Tibial artery (tissue), 4 donors: ENCODE measurements at regions not wholly inside any gene's neighbourhood (a gene's known extent, or its start where the extent isn't known, plus 50 kb on each side); places are given as distances from the start of the nearest gene placed in this dataset.

ENCODE experiments used
- DNase-seq, 2 donors: peaks; one replicate each; pipeline ENCODE4 v3.0.0-alpha.2; 2019
- H3K27ac ChIP-seq, 2 donors: fragments of 200-600 bp; sonication (generic) in 1 of 2; 1 replicate in 1 of 2; 2 replicates in 1 of 2; pipeline ENCODE4 v1.5.1; 2018 to 2019; ENCODE audit warnings: mild to moderate bottlenecking in 1 of 2
- H3K27me3 ChIP-seq, 2 donors: fragments of 200-600 bp; sonication (generic) in 1 of 2; one replicate each; pipeline versions ENCODE4 v1.5.1 to v1.6.0; 2016 to 2019
- H3K36me3 ChIP-seq, 3 donors: fragments of 200-600 bp; sonication (generic) in 2 of 3; one replicate each; pipeline ENCODE4 v1.5.1; 2016 to 2019; ENCODE audit warnings: mild to moderate bottlenecking in 2 of 3
- H3K4me1 ChIP-seq, 4 donors: fragments of 200-600 bp; sonication (generic) in 2 of 4; 1 replicate in 3 of 4; 2 replicates in 1 of 4; pipeline ENCODE4 v1.5.1; 2016 to 2019
- H3K4me3 ChIP-seq, 2 donors: fragments of 200-600 bp; sonication (generic) in 1 of 2; 1 replicate in 1 of 2; 2 replicates in 1 of 2; pipeline ENCODE4 v1.5.1; 2018 to 2019; ENCODE audit warnings: mild to moderate bottlenecking in 2 of 2
- H3K9me3 ChIP-seq, 3 donors: fragments of 200-600 bp; sonication (generic) in 1 of 3; one replicate each; pipeline ENCODE4 v1.5.1; 2016 to 2019
- intact Hi-C: fragments of 100-400 bp; cut with DNase I; formaldehyde crosslinking; loops from one replicate; pipeline ENCODE4 v1.15.0; 2023; ENCODE audit warnings: low total_unique reads
- TF ChIP-seq, protein P1 (sequence below), 2 experiments: fragments of 200-600 bp in 1 of 2; fragments of 450-650 bp in 1 of 2; IDR thresholded peaks; one replicate each; pipeline ENCODE4 v1.5.1; 2017 to 2019; ENCODE audit warnings: antibody characterized with exemption in 2 of 2, mild to moderate bottlenecking in 1 of 2, moderate library complexity in 1 of 2

DNA sequence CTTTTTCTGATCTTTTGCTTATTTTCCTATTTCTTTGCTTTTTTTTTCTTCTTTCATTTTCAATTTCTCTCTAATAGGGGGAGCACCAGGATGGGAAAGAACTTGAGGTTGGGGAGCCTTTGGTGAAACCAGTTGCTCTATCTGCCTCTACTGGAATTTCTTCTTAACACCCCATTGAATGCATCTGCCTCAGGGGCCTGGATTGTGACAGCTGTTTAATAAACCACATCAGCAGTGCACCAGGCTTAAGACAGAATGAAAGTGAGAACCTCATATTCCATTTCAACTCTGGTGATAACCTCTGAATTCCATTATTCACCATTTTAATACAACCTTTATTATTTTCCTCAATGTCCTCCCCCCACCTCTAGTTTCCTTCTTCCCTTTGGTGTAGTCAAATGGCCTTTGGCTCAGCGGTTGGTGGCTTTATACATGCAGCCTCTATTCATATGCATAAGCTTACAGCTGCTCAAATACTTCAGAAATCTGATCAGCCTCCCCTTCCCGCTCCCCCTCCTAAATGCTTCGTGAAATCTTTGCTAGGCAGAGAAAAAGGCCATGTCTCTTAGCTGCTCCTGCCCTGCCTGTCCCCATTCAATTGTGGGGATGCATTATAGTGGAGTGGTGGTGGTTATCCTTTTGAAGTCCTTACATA lies 537.3 kb upstream of the PLXNA2 start:
- Histone ChIP-seq H3K27me3 (no peaks in the 10 kb centered on the region), H3K4me3 (no peak overlapping the region), H3K27ac (no peak overlapping the region), H3K9me3 (no peaks in the 10 kb centered on the region), H3K4me1 (no peaks in the 10 kb centered on the region), H3K36me3 (no peaks in the 10 kb centered on the region)
- TF ChIP-seq, protein P1, sequence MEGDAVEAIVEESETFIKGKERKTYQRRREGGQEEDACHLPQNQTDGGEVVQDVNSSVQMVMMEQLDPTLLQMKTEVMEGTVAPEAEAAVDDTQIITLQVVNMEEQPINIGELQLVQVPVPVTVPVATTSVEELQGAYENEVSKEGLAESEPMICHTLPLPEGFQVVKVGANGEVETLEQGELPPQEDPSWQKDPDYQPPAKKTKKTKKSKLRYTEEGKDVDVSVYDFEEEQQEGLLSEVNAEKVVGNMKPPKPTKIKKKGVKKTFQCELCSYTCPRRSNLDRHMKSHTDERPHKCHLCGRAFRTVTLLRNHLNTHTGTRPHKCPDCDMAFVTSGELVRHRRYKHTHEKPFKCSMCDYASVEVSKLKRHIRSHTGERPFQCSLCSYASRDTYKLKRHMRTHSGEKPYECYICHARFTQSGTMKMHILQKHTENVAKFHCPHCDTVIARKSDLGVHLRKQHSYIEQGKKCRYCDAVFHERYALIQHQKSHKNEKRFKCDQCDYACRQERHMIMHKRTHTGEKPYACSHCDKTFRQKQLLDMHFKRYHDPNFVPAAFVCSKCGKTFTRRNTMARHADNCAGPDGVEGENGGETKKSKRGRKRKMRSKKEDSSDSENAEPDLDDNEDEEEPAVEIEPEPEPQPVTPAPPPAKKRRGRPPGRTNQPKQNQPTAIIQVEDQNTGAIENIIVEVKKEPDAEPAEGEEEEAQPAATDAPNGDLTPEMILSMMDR (IDR thresholded peaks at IDR 0.05) = no peak
- intact Hi-C loops = no loop called here
- no peak for DNase-seq

DNA sequence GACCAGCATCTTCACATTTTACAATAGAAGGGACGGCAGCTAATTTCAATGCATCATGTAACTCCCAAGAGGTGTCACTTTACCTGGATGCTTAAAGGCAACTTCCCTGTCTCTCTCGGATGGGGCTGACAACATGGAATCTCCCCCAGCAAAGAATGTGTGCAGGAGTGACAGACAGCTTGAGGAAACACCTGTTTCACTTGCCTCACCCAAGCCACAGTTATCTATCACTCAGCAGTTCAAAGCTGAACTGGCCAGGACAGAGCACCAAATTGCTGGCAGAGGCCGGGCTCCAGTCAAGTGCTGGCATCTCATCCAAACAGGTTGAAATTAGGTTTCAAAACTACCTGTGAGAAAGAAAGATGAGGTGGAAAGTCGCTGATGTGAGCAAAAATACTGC lies 538.0 kb upstream of the PLXNA2 start:
- H3K27me3 ChIP-seq = no peaks in the 10 kb centered on the region
- H3K4me3 ChIP-seq = no peak overlapping the region
- H3K9me3 ChIP-seq = no peaks in the 10 kb centered on the region
- H3K27ac ChIP-seq = no peak overlapping the region
- no peaks in the 10 kb centered on the region for H3K4me1 ChIP-seq
- TF ChIP-seq, protein P1 (IDR thresholded peaks at IDR 0.05) = no peak
- DNase-seq = no peak
- intact Hi-C loops = no loop called here
- H3K36me3 ChIP-seq = no peaks in the 10 kb centered on the region

DNA sequence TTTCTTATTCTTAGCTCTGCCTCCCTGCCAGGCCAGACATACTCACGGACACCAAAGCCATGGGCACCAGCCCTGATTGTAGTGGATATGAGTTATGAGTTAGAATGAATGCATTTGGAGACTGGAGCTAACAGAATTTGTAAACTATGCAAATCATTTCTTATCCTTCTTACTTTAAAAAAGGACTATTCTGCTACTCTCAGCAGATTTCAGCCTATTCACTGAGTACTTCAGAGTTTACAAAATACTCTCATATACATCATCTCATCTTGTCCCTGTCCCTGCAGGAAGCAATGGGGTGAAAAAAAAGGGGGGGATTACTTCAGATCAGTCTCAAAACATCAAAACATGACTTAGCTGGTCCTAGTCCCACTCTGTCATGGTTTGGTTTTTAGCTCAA lies 541.4 kb upstream of the PLXNA2 start:
- no peaks in the 10 kb centered on the region for H3K36me3 ChIP-seq
- no peaks in the 10 kb centered on the region for H3K4me1 ChIP-seq
- no peaks in the 10 kb centered on the region for H3K9me3 ChIP-seq
- TF ChIP-seq, protein P1 (IDR thresholded peaks at IDR 0.05) = no peak
- no peak for DNase-seq
- H3K27ac ChIP-seq = no peak overlapping the region
- no peak overlapping the region for H3K4me3 ChIP-seq
- no peaks in the 10 kb centered on the region for H3K27me3 ChIP-seq
- intact Hi-C loops = no loop called here

DNA sequence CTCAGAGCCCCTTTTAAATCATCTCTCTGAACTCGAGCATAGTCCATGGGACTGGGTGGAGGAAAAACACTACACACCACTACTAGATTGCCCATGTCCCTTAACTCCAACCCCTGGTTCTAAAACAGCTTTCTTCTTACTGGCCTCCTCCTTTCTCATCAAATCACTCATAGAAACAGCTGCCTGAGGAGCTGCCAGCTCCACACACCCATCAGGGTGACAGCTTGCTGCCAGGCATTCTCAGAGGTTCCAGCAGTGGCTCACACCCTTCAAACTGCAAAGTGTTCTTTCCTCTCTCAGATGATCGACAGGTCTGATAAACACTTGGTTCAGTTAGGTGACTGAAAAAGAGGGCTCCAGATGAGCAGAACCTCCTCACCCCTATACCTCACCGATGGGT lies 543.0 kb upstream of the PLXNA2 start:
- intact Hi-C loops = no loop called here
- Histone ChIP-seq H3K27me3 (no peaks in the 10 kb centered on the region), H3K36me3 (no peaks in the 10 kb centered on the region), H3K27ac (no peak overlapping the region), H3K9me3 (no peaks in the 10 kb centered on the region), H3K4me1 (no peaks in the 10 kb centered on the region), H3K4me3 (no peak overlapping the region)
- TF ChIP-seq, protein P1 (IDR thresholded peaks at IDR 0.05) = no peak
- no peak for DNase-seq

DNA sequence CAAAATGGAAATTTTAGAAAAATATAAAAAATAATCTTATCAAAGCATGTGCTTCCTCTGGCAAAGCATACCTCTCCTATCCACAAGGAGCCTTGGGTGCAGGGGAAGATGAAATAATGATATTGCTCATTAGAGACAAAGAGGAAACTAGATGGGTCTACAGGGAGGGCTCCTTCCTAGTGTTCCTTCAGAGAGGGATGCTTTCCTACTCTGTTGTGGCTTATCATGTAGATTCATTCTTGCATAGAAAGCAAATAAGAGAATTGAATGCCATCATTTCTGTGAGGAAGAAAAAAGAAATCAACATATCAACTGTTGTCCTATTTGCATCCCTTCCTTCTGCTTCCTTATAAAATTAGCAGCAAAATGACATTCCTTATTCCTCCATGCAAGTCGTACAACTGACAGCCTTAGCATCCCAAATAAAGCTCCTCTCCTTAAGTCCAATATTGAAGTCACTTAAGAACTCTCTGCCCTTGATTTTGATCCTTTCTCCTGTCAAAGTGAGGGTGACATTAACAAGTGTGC lies 543.9 kb upstream of the PLXNA2 start:
- Histone ChIP-seq H3K27me3 (no peaks in the 10 kb centered on the region), H3K9me3 (no peaks in the 10 kb centered on the region), H3K4me1 (no peaks in the 10 kb centered on the region), H3K36me3 (no peaks in the 10 kb centered on the region), H3K27ac (no peak overlapping the region), H3K4me3 (no peak overlapping the region)
- intact Hi-C loops = no loop called here
- TF ChIP-seq, protein P1 (IDR thresholded peaks at IDR 0.05) = no peak
- DNase-seq = no peak
